ENCODE measurements at regions not wholly inside any gene's neighbourhood (a gene's known extent, or its start where the extent isn't known, plus 50 kb on each side); places are given as distances from the start of the nearest gene placed in this dataset.

DNA sequence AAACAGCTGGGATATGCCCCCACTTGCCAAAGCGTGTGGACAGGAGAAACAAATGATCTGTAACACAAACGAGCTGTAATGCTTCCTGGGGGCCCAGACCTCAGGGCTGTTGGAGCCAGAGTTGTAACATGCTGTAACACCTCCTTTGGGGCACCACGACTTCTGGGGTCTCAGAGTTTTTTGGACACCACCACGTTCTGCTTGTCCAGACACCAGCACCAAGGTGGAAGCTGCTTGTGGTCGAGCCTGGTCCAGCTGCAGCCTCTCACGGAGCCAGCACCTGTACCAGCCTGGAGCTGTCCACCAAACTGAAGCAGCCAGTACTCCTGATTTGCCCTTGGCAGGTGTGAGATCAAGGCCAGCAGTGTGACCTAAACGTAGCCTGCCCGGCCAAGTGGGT is 879.4 kb downstream of the SLC6A15 start:
- H2BK120ac ChIP-seq (replicated peaks; ENCODE audit: low read depth, low read length) = no peak overlapping the region
- H3K79me1 ChIP-seq (ENCODE audit: low read depth, low read length) = no peaks in the 10 kb centered on the region
- no peak overlapping the region for H4K91ac ChIP-seq (replicated peaks; ENCODE audit: insufficient read length, low read length)
- 89% methylated on average over 8 of the region's 8 CpGs; no CpG with 5 or more reads in 1 of the 2 experiments for WGBS, 2 experiments (ENCODE audit: extremely low coverage in 1 of 2, insufficient coverage in 1 of 2, insufficient read length in 1 of 2, insufficient replicate concordance in 2 of 2, low coverage in 1 of 2, low lambda C conversion rate in 2 of 2, missing lambda C conversion rate in 1 of 2)
- H2BK5ac ChIP-seq (ENCODE audit: low read depth, low read length) = no peak overlapping the region
- no peaks in the 10 kb centered on the region for H3K9me3 ChIP-seq (ENCODE audit: insufficient read depth in 2 of 2, low read depth in 1 of 2, low read length in 1 of 2)
- H3K23me2 ChIP-seq (ENCODE audit: low read depth, low read length) = no peaks in the 10 kb centered on the region
- H2BK20ac ChIP-seq (ENCODE audit: low read length) = no peak overlapping the region
- H3K18ac ChIP-seq (ENCODE audit: extremely low read depth, low read length) = no peak overlapping the region
- H3K4me2 ChIP-seq (ENCODE audit: insufficient read depth in 1 of 2, low read depth in 2 of 2, low read length in 2 of 2) = no peak overlapping the region
- H3K4ac ChIP-seq (replicated peaks; ENCODE audit: insufficient read length, low read depth, low read length) = no peak overlapping the region
- no peaks in the 10 kb centered on the region for H3K79me2 ChIP-seq (ENCODE audit: control insufficient read depth in 1 of 2, insufficient read depth in 2 of 2, low read length in 2 of 2)
- no peak overlapping the region for H2AK5ac ChIP-seq (ENCODE audit: low read depth, low read length)
- no peak overlapping the region for H3K27ac ChIP-seq (ENCODE audit: low read depth, low read length)
- ChIA-PET POLR2A (ENCODE audit: partially characterized antibody) (no interaction called here), CTCF (ENCODE audit: partially characterized antibody) (no interaction called here)
- no peaks in the 10 kb centered on the region for H4K20me1 ChIP-seq (replicated peaks in 1 of 2; ENCODE audit: control insufficient read depth in 1 of 2, insufficient read depth in 2 of 2, low read length in 2 of 2)
- FAIRE-seq (no peak), DNase-seq (ENCODE audit: low read depth in 1 of 2, low spot score in 2 of 2) (no peak)
- no peak overlapping the region for H4K5ac ChIP-seq (ENCODE audit: insufficient read length, low read depth, low read length)
- H3K27me3 ChIP-seq (replicated peaks in 1 of 4; ENCODE audit: control insufficient read depth in 3 of 4, extremely low read depth in 1 of 4, insufficient read depth in 3 of 4, low read length in 3 of 4) = no peaks in the 10 kb centered on the region
- no peak overlapping the region for H3K14ac ChIP-seq (ENCODE audit: insufficient read length)
- H3K23ac ChIP-seq (ENCODE audit: insufficient read length) = no peak overlapping the region
- no peak overlapping the region for H2BK15ac ChIP-seq (ENCODE audit: low read length)
- no peak overlapping the region for H3K9ac ChIP-seq (replicated peaks in 1 of 4; ENCODE audit: extremely low read depth in 1 of 4, low read depth in 3 of 4, low read length in 3 of 4)
- H3K56ac ChIP-seq (replicated peaks; ENCODE audit: insufficient read length, low read depth, low read length) = no peak overlapping the region
- no peak overlapping the region for H2BK12ac ChIP-seq (ENCODE audit: low read depth, low read length)
- H3K36me3 ChIP-seq (ENCODE audit: control insufficient read depth in 2 of 4, insufficient read depth in 4 of 4, low read length in 3 of 4) = no peaks in the 10 kb centered on the region
- no peak overlapping the region; the same call in 1 of the 2 replicates for H4K8ac ChIP-seq (ENCODE audit: extremely low read depth, insufficient read depth, low read length)
- H2AFZ ChIP-seq (ENCODE audit: low read length) = no peak overlapping the region
- no peak overlapping the region for H3K4me3 ChIP-seq (ENCODE audit: extremely low read depth in 1 of 4, insufficient read depth in 2 of 4, low read depth in 3 of 4, low read length in 4 of 4)
- H3K4me1 ChIP-seq (replicated peaks in 1 of 4; ENCODE audit: control insufficient read depth in 3 of 4, insufficient read depth in 4 of 4, low read length in 3 of 4) = no peaks in the 10 kb centered on the region
- TF ChIP-seq GABPA (IDR thresholded peaks at IDR 0.05; ENCODE audit: borderline replicate concordance, insufficient read depth, low read length) = no peak
- no peak for TF ChIP-seq BACH1 (IDR thresholded peaks at IDR 0.05; ENCODE audit: low read length)
- no peak for TF ChIP-seq SAP30 (IDR thresholded peaks at IDR 0.05; ENCODE audit: insufficient read depth, insufficient replicate concordance, low read length)
- no peak for TF ChIP-seq CEBPB (IDR thresholded peaks at IDR 0.05; ENCODE audit: low read depth, low read length)
- TF ChIP-seq SP2 (IDR thresholded peaks at IDR 0.05; ENCODE audit: low read length) = no peak
- TF ChIP-seq POLR2A (IDR thresholded peaks at IDR 0.05; ENCODE audit: control extremely low read depth in 1 of 2, low read depth in 2 of 2, low read length in 2 of 2) = no peak
- no peak for TF ChIP-seq JUND (IDR thresholded peaks at IDR 0.05; ENCODE audit: low read length)
- TF ChIP-seq EZH2 (IDR thresholded peaks at IDR 0.05; ENCODE audit: low read depth, low read length, severe bottlenecking) = no peak
- TF ChIP-seq TAF1 (IDR thresholded peaks at IDR 0.05; ENCODE audit: low read depth, low read length) = no peak
- no peak for TF ChIP-seq KDM1A (IDR thresholded peaks at IDR 0.05; ENCODE audit: borderline replicate concordance, low read length)
- TF ChIP-seq RFX5 (IDR thresholded peaks at IDR 0.05; ENCODE audit: borderline replicate concordance, low read depth, low read length) = no peak
- TF ChIP-seq SRF (IDR thresholded peaks at IDR 0.05; ENCODE audit: low read depth, low read length) = no peak
- no peak for TF ChIP-seq SP1 (IDR thresholded peaks at IDR 0.05; ENCODE audit: low read depth, low read length)
- no peak for TF ChIP-seq CBX8 (IDR thresholded peaks at IDR 0.05; ENCODE audit: borderline replicate concordance, low read depth, low read length)
- no peak for TF ChIP-seq KDM4A (IDR thresholded peaks at IDR 0.05; ENCODE audit: low read depth, low read length, severe bottlenecking)

Data from H1 (cell line).